ENCODE measurements at regions not wholly inside any gene's neighbourhood (a gene's known extent, or its start where the extent isn't known, plus 50 kb on each side); places are given as distances from the start of the nearest gene placed in this dataset.

- POLR2A ChIA-PET (ENCODE audit: unreplicated experiment), result no interaction called here
- intact Hi-C loops (cut with micrococcal nuclease), result no loop called here
- Histone ChIP-seq H3K4me1 (ENCODE audit: insufficient read depth, low read length) (peaks cover 4% of the 10 kb centered on the region; the same call in 1 of the 2 replicates), H3K9ac (ENCODE audit: low read length) (no peak overlapping the region), H3K27me3 (ENCODE audit: low read length) (no peaks in the 10 kb centered on the region), H3K4me3 (ENCODE audit: low read length) (no peak overlapping the region), H3K9me2 (replicated peaks; ENCODE audit: low read length) (no peaks in the 10 kb centered on the region), H4K20me1 (ENCODE audit: low read length) (no peaks in the 10 kb centered on the region), H3F3A (ENCODE audit: low read length, unreplicated experiment) (no peaks in the 10 kb centered on the region), H3K4me2 (ENCODE audit: low read length) (no peak overlapping the region), H3K36me3 (ENCODE audit: low read depth, low read length) (no peaks in the 10 kb centered on the region), H3K27ac (ENCODE audit: low read length) (no peak overlapping the region), H3K9me3 (ENCODE audit: low read length) (no peaks in the 10 kb centered on the region), H2AFZ (ENCODE audit: low read length) (no peak overlapping the region), H3K79me2 (ENCODE audit: low read length) (no peaks in the 10 kb centered on the region)
- DNase-seq (no peak), ATAC-seq (no peak)
- no peak for TF ChIP-seq EZH2phosphoT487 (IDR thresholded peaks at IDR 0.05; ENCODE audit: borderline replicate concordance, low read length)
- no peak for TF ChIP-seq EZH2 (IDR thresholded peaks at IDR 0.05; ENCODE audit: low read length, unreplicated experiment)
- CTCF ChIA-PET, result no interaction called here
- BruUV-seq (replicated peaks), result no TSS peak
Measured at GRCh38 chr9:88321764-88322163, 66.5 kb upstream of the SPIN1 start.

- ATAC-seq (no peak), DNase-seq (no peak)
- H2AFZ ChIP-seq (ENCODE audit: low read length), result no peak overlapping the region
- no peak overlapping the region for H3K4me2 ChIP-seq (ENCODE audit: low read length)
- no peak overlapping the region for H3K27ac ChIP-seq (ENCODE audit: low read length)
- intact Hi-C loops (cut with micrococcal nuclease), result no loop called here
- no peaks in the 10 kb centered on the region for H3K9me3 ChIP-seq (ENCODE audit: low read length)
- H3K9me2 ChIP-seq (replicated peaks; ENCODE audit: low read length), result no peaks in the 10 kb centered on the region
- H3F3A ChIP-seq (ENCODE audit: low read length, unreplicated experiment), result no peaks in the 10 kb centered on the region
- no peaks in the 10 kb centered on the region for H4K20me1 ChIP-seq (ENCODE audit: low read length)
- no TSS peak for BruUV-seq (replicated peaks)
- H3K27me3 ChIP-seq (ENCODE audit: low read length), result no peaks in the 10 kb centered on the region
- no peak overlapping the region for H3K4me3 ChIP-seq (ENCODE audit: low read length)
- ChIA-PET CTCF (no interaction called here), POLR2A (ENCODE audit: unreplicated experiment) (no interaction called here)
- TF ChIP-seq CTCF (conservative IDR thresholded peaks at IDR 0.05; ENCODE audit: low read depth, low read length), result no peak
- TF ChIP-seq EZH2 (IDR thresholded peaks at IDR 0.05; ENCODE audit: low read length, unreplicated experiment), result no peak
- no peak for TF ChIP-seq EZH2phosphoT487 (IDR thresholded peaks at IDR 0.05; ENCODE audit: borderline replicate concordance, low read length)
- H3K79me2 ChIP-seq (ENCODE audit: low read length), result no peaks in the 10 kb centered on the region
- no peaks in the 10 kb centered on the region for H3K36me3 ChIP-seq (ENCODE audit: low read depth, low read length)
- no peak overlapping the region for H3K9ac ChIP-seq (ENCODE audit: low read length)
- H3K4me1 ChIP-seq (ENCODE audit: insufficient read depth, low read length), result peaks cover 4% of the 10 kb centered on the region; the same call in 1 of the 2 replicates
Measured at GRCh38 chr9:88320748-88321415, 67.4 kb upstream of the SPIN1 start.

GRCh38 chr9:88319936-88320747 is 68.1 kb upstream of the SPIN1 start:
- Histone ChIP-seq H3K4me3 (ENCODE audit: low read length) (no peak overlapping the region), H3K36me3 (ENCODE audit: low read depth, low read length) (no peaks in the 10 kb centered on the region), H3K9me3 (ENCODE audit: low read length) (no peaks in the 10 kb centered on the region), H3K27ac (ENCODE audit: low read length) (no peak overlapping the region), H3K27me3 (ENCODE audit: low read length) (no peaks in the 10 kb centered on the region), H3F3A (ENCODE audit: low read length, unreplicated experiment) (no peaks in the 10 kb centered on the region), H3K9me2 (replicated peaks; ENCODE audit: low read length) (no peaks in the 10 kb centered on the region), H3K4me1 (ENCODE audit: insufficient read depth, low read length) (peaks cover 4% of the 10 kb centered on the region; the same call in 1 of the 2 replicates), H3K79me2 (ENCODE audit: low read length) (no peaks in the 10 kb centered on the region), H2AFZ (ENCODE audit: low read length) (no peak overlapping the region), H3K9ac (ENCODE audit: low read length) (no peak overlapping the region), H4K20me1 (ENCODE audit: low read length) (no peaks in the 10 kb centered on the region), H3K4me2 (ENCODE audit: low read length) (no peak overlapping the region)
- TF ChIP-seq EZH2 (IDR thresholded peaks at IDR 0.05; ENCODE audit: low read length, unreplicated experiment) (no peak), EZH2phosphoT487 (IDR thresholded peaks at IDR 0.05; ENCODE audit: borderline replicate concordance, low read length) (no peak), CTCF (conservative IDR thresholded peaks at IDR 0.05; ENCODE audit: low read depth, low read length) (no peak)
- DNase-seq (peak; percentile 11), ATAC-seq (peak; percentile 31; the same call in 1 of the 2 replicates)
- ChIA-PET POLR2A (ENCODE audit: unreplicated experiment) (no interaction called here), CTCF (no interaction called here)
- no TSS peak for BruUV-seq (replicated peaks)
- intact Hi-C loops (cut with micrococcal nuclease), result no loop called here
